K562 (cell line): ENCODE measurements at regions not wholly inside any gene's neighbourhood (a gene's known extent, or its start where the extent isn't known, plus 50 kb on each side); places are given as distances from the start of the nearest gene placed in this dataset.

Experiments used
- CREB1 ChIP-seq, 2 experiments: sonication (generic) in 1 of 2; formaldehyde crosslinking in 1 of 2; IDR thresholded peaks; 2 replicates each; pipeline versions ENCODE4 v1.6.1 to v1.8.0; 2012 to 2022; ENCODE audit warnings: inconsistent platforms in 1 of 2, mild to moderate bottlenecking in 1 of 2, missing genetic modification reagents in 1 of 2, moderate library complexity in 1 of 2
- TAF1 ChIP-seq: IDR thresholded peaks from 2 replicates; pipeline ENCODE4 v1.6.1; 2011; ENCODE audit warnings: mild to moderate bottlenecking, low read length, moderate library complexity; ENCODE audit not compliant: insufficient read depth, control insufficient read depth, severe bottlenecking; ENCODE audit errors: extremely low read depth
- ZFPM2 ChIP-seq: fragments of 250-450 bp; sonication (Bioruptor Pico); IDR thresholded peaks from 2 replicates; pipeline ENCODE4 v1.5.1; 2022; ENCODE audit warnings: mild to moderate bottlenecking

- no peak for TF ChIP-seq CREB1 (IDR thresholded peaks at IDR 0.05)
- no peak for TF ChIP-seq CREB1 (CRISPR knock-in tag; IDR thresholded peaks at IDR 0.05)
- no peak for TF ChIP-seq ZFPM2
- no peak for TF ChIP-seq TAF1
These were observed 393.5 kb downstream of the BRINP1 start for GRCh38 chr9:118975736-118976135.
